HG03354 (cell line): ENCODE measurements at regions not wholly inside any gene's neighbourhood (a gene's known extent, or its start where the extent isn't known, plus 50 kb on each side); places are given as distances from the start of the nearest gene placed in this dataset.

Experiments used
- ATAC-seq: cut with Tn5 transposase; IDR thresholded peaks from one replicate; pipeline ENCODE4 v1.9.1; 2021; ENCODE audit warnings: mild to moderate bottlenecking; ENCODE audit not compliant: unreplicated experiment, poor library complexity, severe bottlenecking

- ATAC-seq, result no peak
Measured at GRCh38 chr6:105501246-105501645, 98.4 kb upstream of the PREP start.

GRCh38 chr6:105500693-105501092 is 97.8 kb upstream of the PREP start:
- ATAC-seq, result no peak

GRCh38 chr6:105499931-105500330 is 97.0 kb upstream of the PREP start:
- no peak for ATAC-seq

DNA sequence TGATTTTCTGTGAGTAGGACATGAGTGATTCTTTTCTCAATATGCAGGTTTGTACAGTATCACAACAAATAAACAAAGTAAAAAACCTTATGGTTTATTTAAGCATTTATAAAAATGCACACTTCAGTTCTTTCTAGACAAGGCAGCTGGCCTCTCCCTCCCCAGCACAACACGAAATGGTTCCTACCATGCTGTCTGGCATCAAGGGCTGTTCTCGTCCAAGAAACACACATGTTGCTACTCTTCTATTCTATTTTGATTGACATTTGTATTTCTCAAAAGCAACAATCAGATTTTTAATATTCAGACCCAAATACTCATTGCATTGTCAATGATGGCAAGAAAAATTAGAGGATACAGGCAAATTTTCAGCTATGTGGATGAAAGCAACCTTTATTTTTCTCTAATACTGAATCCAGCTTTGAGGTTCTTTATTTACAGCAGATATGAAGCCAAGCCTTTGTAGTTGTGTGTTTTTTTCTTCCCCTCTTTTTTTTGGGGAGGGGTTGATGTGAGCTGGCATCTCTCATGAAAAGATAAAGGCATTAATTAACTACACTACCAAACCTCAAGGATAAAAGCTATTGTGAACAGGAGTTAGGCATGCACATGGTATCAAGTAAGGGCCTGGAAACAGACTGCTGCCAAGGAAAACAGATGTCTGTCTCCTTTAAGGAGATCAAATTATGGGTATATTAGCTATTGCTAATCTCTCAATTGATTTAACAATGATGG is 96.4 kb upstream of the PREP start:
- no peak for ATAC-seq

DNA sequence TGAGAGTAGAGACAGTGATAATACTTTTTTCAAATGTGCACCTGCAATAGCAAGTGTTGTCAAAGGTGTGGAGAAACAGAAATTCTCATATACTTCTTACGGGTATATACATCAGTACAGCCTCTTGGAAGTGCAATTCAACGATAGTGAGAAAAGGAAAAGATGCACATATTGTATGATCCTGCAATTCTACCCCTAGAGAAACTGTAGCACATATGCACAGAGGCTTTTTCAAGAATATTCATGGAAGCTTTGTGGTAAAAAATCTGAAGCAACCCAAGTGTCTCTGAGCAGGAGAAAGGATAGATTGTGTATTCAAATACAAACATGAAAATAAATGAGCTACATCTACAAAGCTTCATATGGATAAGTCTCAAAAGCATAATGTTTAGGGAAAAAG is 94.7 kb upstream of the PREP start:
- ATAC-seq, result no peak

DNA sequence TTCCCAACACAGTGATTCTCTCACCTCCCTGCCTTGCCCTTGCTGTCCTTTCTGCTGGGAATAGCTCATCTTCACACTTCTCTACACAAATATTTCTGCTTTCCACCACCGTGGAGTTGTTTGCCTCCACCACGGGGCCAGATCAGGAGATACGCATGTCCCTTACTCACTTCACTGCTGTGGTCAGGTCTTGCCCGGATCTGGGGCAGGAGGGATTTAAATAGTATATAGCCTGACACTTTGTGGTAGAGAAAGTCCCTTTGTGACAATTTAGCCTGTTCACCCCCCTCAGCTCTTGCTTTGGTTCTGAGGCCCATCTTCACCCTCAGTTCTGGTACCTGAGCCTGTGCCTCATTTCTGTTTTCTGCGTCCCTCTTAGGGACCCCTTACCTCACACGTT is 92.6 kb upstream of the PREP start:
- ATAC-seq, result no peak

GRCh38 chr6:105494688-105495087 is 91.8 kb upstream of the PREP start:
- ATAC-seq, result no peak

DNA sequence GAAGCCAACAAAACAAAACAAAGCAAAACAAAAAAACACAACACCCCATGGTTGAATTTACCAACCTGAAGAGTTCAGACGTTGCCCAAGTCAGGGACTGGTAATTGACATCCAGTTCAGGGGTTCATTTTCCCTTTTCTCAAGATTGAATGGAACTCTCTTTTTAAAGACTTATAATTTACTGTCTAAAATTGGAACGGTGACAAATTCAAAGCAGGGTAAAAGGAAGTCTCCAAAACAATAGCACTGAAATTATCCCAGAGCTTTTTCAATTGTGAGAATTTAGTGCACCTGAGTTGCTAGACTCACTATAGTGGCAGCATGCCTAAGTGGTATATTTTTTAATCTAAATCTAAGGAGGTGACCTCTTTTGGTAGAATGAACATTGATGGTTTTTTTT is 90.9 kb upstream of the PREP start:
- ATAC-seq, result peak; percentile 35

GRCh38 chr6:105492706-105493673 is 90.1 kb upstream of the PREP start:
- peak; percentile 88 for ATAC-seq

DNA sequence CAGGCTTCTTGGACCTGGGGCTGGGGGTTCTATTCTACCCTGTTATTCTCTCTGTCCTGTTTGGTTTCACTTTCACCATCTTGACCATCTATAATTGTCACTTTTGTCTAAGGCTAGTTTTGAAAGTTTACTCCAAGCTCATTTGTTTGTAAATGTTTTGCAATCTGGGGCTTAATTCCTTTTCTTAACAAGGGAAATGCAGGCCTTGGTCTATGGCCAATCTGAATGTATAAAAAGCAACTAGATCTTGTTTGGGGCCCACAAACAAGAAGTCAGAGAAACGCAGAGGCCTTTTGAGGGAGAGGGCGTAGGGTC is 86.3 kb upstream of the PREP start:
- ATAC-seq, result no peak

DNA sequence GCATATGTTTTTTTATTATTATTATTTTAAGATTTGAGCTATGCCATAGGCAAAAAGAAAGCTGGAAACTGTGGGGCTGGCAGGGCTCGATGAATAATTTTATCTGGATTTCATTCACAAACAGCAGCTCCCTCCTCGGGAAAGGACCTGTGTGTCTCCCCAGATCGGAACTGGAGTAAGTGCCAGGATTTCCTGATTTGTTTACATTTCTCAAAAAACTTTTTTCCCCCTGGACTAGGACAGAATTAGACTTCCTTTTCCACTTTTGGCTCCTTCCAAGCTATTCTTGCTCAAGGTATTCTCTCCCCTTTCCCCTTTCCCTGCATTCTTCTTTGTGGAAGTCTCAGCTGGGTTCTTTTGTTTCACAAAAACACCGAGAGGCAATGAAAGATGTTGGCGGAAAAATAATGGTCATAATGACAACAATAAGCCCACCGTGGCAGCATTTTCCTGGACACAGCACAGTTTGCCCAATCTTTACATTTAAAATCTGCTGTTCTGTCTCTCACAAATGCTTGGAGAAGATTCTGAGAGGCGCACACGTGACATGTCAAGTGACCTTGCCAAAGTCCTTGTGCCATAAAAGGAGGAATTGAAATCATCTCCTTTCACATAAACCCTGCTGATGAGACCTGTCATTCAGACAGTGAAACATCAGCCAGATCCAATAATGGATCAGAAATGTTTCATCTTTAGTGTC is 85.8 kb upstream of the PREP start:
- no peak for ATAC-seq

DNA sequence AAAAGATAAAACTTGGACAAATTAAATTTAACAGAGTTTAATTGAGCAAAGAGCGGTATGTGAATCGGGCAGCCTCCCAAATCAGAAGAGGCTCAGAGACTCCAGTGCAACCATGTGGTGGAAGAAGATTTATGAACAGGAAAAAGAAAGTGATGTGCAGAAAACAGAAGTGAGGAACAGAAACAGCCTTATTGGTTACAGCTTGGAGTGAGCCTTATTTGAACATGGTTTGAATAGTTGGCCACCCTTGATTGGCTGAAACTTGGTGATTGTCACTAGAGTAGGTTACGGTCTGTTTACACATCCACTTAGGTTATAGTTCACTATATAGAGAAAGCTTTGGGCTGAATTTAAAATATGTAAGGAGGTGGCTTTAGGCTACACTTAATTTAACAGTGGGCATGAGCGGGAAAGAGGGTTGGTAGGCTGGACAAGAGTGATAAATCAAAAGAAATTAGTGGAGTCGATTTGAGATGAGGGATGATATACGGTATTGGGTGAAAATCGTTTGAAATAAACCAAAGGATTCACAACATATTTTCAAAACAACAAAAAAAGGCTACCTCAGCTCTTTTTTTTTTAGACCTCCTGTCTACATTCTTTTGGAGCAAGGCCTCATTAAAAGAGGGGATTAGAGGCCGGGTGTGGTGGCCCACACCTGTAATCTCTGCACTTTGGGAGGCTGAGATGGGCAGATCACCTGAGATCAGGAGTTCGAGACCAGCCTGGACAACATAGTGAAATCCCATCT is 84.3 kb upstream of the PREP start:
- no peak for ATAC-seq

GRCh38 chr6:105485456-105485855 is 82.6 kb upstream of the PREP start:
- peak; percentile 65 for ATAC-seq

DNA sequence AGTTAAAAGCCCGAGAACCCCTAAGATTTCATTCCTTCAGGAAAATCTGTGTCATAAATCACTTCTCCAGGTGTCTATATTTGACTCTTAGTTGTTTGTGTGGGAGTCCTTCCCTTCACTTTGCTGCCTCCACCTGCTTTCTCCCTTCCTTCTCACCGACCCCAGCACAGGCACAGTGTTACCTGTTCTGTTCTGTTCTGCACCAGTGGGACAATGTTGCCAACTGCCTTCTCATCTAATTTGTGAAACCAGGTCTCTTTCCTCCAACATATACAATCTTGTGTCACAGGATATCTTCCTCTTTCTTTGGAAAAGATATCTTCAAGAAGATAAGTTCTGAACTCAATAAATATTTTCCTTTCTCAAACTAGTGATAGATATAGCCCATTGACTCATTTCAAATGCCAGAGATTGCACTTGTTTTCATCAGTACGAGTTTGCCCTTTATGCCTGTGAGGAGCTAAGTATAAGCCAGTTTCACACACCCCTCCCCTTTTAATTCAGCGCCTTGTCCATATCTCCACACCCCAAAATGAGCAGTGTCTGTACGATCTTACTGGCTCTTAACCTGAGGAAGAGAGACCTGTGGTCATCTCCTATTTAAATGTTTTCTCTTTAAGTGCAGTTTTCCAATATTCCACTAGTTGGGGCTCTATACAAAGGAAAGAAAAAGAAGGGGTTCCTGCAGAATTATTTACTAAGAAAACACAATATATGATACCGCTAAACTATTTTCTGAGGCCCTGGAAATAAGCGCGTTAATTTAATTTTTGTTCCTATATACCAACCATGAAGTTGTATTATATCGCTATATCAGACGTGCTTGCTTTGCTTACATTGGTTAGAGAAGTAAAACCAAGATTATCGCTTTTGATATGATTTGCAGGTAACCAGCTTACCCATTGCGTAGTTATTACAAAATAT is 81.6 kb upstream of the PREP start:
- ATAC-seq, result peak; percentile 44

DNA sequence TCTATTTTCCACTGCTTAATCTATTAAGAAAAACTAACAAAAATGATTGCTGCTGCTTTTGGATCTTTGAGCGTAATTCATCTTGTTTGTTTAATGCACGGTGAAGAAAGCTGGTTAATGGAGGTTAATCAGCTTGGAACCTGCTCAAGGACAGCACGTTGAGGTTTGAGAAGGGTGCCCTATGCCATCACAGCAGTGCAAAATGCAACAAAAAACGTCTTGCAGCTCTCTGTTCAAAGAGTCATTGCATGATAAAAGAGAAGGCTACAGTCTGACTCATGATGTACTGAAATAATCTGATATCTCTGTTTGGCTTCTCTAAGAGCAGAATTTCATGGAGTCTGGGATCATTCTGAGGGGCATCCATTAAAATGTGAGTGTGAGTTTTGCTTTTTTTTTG is 80.6 kb upstream of the PREP start:
- ATAC-seq, result no peak

- no peak for ATAC-seq
Measured at GRCh38 chr6:105482921-105483320, 80.0 kb upstream of the PREP start.

GRCh38 chr6:105482227-105482844 is 79.5 kb upstream of the PREP start:
- ATAC-seq, result no peak

DNA sequence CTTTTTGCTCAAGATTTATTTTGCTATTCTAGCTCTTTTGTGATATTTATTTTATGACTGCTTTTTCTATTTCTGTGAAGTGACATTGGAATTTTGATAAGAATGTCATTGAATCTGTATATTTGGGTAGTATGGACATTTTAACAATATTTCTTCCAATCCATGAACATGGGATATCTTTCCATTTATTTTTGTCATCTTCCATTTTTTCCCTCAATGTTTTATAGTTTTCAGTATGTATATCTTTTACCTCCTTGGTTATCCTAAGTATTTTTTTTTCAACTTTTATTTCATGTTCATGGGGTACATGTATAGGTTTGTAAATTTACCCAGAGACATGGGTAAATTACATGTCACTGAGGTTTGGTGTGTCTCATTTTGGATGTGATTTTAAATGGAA is 74.1 kb upstream of the PREP start:
- no peak for ATAC-seq
